NB4 (cell line): ENCODE measurements at regions not wholly inside any gene's neighbourhood (a gene's known extent, or its start where the extent isn't known, plus 50 kb on each side); places are given as distances from the start of the nearest gene placed in this dataset.

ENCODE experiments used
- CTCF ChIP-seq: IDR thresholded peaks from one replicate; pipeline ENCODE4 v1.5.1; 2012; ENCODE audit warnings: low read depth, low read length
- MAX ChIP-seq: IDR thresholded peaks from 2 replicates; pipeline ENCODE4 v1.6.1; 2011; ENCODE audit warnings: low read depth, low read length
- MYC ChIP-seq: IDR thresholded peaks from 2 replicates; pipeline ENCODE4 v1.6.1; 2011; ENCODE audit warnings: low read depth, low read length
- POLR2A ChIP-seq: IDR thresholded peaks from 2 replicates; pipeline ENCODE4 v1.6.1; 2011; ENCODE audit warnings: mild to moderate bottlenecking; ENCODE audit not compliant: insufficient read length; ENCODE audit errors: extremely low read depth

GRCh38 chr12:107282628-107283027 is 189.3 kb upstream of the CRY1 start:
- TF ChIP-seq CTCF = no peak
- no peak for TF ChIP-seq POLR2A
- no peak for TF ChIP-seq MAX
- TF ChIP-seq MYC = no peak
